AG10803 (cell line): ENCODE measurements at regions not wholly inside any gene's neighbourhood (a gene's known extent, or its start where the extent isn't known, plus 50 kb on each side); places are given as distances from the start of the nearest gene placed in this dataset.

Source experiments
- DNase-seq: peaks from one replicate; pipeline ENCODE4 v3.0.0; 2010; ENCODE audit warnings: low read depth
- H3K4me3 ChIP-seq: 2 replicates; pipeline ENCODE4 v1.5.1; 2011; ENCODE audit warnings: mild to moderate bottlenecking, low read length, control low read depth
- TF ChIP-seq, protein P1 (sequence below): conservative IDR thresholded peaks from 2 replicates; pipeline ENCODE4 v1.5.1; 2011; ENCODE audit warnings: mild to moderate bottlenecking, low read length, control low read depth, inconsistent platforms

DNA sequence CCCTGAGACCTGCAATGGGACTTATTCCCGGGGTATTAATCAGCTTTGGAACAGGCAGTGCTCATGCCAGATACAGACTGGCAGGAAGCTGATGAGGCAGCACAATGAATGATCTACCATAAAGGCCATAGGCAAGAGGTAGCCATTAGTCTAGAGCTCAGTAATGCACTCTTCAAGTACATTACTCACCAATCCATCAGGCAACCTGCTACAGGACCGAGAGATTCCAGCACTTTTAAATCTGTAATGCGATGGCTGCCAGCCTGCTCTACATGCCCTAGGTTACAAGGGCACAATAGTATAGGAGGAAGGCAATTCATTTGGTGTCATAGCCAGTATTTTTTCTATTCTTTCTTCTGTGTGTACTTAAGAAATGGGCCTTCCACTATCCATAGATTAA is 217.8 kb upstream of the PMFBP1 start:
- TF ChIP-seq, protein P1, sequence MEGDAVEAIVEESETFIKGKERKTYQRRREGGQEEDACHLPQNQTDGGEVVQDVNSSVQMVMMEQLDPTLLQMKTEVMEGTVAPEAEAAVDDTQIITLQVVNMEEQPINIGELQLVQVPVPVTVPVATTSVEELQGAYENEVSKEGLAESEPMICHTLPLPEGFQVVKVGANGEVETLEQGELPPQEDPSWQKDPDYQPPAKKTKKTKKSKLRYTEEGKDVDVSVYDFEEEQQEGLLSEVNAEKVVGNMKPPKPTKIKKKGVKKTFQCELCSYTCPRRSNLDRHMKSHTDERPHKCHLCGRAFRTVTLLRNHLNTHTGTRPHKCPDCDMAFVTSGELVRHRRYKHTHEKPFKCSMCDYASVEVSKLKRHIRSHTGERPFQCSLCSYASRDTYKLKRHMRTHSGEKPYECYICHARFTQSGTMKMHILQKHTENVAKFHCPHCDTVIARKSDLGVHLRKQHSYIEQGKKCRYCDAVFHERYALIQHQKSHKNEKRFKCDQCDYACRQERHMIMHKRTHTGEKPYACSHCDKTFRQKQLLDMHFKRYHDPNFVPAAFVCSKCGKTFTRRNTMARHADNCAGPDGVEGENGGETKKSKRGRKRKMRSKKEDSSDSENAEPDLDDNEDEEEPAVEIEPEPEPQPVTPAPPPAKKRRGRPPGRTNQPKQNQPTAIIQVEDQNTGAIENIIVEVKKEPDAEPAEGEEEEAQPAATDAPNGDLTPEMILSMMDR, result no peak
- H3K4me3 ChIP-seq, result no peak overlapping the region
- no peak for DNase-seq

DNA sequence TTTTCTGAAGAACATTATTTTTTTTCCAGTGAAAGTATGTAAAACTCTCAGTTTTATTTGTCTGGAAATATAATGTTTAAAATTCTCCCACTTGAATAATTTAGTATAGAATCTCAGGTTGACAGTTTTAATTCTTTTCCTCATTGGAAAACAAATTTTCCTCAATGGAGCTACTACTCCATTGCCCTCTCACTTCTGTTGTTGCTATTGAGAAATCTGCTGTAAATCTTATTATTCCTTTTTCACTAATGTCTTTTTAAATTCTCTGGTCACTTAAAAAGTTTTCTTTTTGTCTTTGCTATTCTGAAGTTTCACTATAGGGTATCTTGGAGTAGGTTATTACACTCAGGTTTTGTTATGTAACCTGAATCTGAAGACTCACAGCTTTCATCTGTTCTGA is 216.1 kb upstream of the PMFBP1 start:
- DNase-seq, result no peak
- TF ChIP-seq, protein P1, result no peak
- H3K4me3 ChIP-seq, result no peak overlapping the region

DNA sequence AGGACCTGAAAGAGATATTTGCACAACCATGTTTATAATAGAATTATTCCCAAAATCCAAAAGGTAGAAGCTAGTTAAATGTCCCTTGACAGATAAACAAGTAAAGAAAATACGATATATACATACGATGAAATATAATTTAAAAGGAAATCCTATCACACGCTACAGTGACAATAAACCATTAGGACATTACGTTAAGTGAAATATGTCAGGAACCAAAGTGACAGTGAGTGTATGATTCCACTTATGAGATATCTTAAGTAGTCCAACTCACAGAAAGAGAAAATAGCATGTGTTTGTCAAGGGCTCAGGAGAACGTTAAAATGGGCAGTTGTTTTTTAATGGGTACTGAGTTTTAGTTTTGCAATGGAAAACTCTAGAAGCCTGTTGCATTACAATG is 212.7 kb upstream of the PMFBP1 start:
- no peak overlapping the region for H3K4me3 ChIP-seq
- no peak for DNase-seq
- TF ChIP-seq, protein P1, result no peak

DNA sequence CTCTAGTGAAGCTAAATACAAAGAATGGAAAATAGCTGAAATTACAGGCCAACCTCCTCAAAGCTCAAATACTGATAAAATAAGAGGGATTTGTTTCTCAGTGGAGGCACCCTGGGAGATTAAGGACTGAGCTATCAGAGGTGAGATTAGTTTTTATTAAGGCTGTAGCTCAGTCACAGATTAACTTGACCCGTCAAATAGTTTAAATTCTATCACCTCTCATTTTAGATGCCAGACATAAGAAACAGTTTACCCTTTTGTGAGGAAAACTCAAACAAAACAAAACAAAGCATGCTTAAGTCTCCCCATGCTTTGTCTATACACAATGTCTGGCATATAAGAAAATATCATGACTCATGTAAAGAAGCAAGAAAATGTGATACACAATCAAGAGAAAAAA is 208.3 kb upstream of the PMFBP1 start:
- H3K4me3 ChIP-seq, result no peak overlapping the region
- no peak for DNase-seq
- TF ChIP-seq, protein P1, result no peak

DNA sequence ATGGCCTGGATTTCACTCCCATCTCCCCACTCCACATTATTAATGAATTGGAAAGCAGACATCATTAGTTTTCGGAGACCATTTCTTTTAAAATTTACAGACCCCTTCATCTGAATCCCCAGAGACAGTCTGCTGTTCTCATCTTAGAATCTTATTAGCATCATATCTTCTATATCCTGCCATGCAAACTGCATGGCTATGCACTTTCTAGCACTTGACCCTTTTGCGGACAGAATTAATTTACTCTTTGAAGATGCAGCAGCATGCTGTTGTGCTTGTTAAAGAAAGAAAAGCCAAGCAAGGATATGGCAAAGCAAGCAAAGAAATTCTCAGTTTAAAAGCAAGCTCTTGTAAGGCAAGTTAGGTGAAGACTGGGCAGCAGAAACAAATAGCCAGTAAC is 201.2 kb upstream of the PMFBP1 start:
- TF ChIP-seq, protein P1, result no peak
- no peak for DNase-seq
- H3K4me3 ChIP-seq, result no peak overlapping the region

DNA sequence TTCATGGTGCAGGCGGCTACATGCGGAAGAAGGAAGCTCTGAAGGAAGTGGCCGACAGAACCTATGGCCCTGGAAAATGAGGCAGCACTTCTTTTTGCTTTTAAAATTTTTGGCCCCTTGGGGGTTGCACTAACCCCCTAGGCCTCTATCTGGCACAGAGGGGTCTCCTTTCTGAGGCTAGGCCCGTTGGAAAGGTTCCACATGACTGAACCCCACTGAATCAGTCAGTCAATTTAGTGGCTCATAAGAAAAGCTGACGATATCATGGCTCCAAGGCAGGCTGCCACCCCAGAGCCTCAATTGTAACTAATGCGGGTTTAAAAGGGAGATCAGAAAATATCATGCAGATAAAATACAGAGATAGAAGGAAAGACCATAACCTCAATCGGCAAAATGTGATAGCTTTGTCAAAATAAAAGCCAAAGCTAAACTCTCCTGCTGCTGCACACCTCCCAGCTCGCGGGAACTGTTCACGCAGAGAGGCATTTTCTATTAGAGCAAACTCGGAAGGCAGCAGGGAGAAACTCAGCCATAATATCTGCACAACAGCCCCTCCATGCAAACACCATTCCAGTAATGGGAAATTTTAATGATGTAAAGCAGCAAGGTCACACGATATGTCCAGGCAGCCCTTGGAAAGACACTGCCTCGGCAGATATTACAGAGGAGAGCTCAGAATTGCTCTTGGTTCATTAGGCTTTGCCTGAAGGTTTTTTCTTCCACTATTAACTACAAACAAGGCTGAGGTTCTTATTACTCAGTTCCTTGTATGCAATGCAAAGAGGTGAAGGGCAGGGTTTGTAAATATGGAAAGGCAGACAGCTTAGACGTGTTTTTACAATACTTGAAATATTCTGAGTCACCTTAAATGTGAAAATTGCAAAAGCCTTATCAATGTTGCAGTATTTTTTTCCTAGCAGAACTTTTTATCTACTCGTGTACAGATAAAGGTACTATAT is 200.4 kb upstream of the PMFBP1 start:
- TF ChIP-seq, protein P1, result no peak
- no peak for DNase-seq
- no peak overlapping the region for H3K4me3 ChIP-seq
